ENCODE measurements at regions not wholly inside any gene's neighbourhood (a gene's known extent, or its start where the extent isn't known, plus 50 kb on each side); places are given as distances from the start of the nearest gene placed in this dataset.
"Not testable (repeated sequence)": the region's sequence is repeated elsewhere in the genome, so short reads cannot be mapped to it uniquely, and the experiment has no call there.

DNA sequence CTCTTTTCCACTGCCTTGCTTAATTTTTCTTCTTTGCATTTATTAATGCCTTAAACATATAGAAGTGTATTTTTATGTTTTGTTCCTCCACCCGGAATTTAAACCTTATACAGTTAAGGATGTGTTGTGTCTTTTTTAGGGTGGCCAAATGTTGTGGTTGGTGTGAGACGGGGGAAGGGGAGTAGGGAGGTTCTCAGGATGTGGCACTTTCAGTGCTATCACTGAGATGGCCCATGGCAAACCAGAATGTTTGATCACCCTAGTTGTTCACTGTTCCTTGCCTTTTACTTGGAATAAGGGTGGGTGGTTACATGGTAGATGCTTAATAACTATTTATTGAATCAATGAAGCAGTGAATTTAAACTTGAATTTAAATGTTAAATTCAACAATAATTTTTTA, 216.0 kb upstream of the SLITRK1 start:
- DNase-seq, result no peak

GRCh38 chr13:84097148-84097547, 214.9 kb upstream of the SLITRK1 start:
- DNase-seq, result no peak

DNA sequence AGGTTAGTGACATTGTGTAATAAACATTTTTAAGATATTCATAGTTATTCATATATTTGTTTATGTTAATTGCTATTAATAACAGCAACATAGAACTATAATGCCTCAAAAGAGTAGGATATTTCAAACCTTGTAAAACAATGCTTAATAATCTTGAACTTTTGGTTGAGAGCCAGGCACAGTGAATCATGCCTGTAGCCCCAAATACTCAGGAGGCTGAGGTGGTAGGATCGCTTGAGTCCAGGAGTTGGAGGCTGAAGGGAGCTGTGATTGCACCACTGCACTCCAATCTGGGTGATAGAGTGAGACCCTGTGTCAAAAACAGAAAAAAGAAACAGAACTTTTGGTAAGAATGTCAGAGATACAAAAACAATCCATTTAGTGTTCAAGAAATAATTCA, 213.9 kb upstream of the SLITRK1 start:
- no peak for DNase-seq

GRCh38 chr13:84088996-84089395, 206.7 kb upstream of the SLITRK1 start:
- no peak for DNase-seq

DNA sequence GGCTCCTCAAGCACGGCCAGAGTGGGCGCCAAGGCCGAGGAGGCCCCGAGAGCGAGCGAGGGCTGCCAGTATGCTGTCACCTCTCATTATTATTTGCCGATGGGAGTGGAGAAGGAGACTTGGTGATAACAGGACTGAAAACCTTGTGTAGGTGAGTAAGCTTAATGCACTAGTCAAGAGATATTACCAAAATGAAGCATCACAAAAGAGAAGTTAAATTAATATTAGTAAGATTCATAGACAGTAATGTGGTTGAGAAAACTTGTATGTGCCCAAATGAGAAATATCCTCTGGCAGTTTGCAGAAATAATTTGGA, 204.5 kb upstream of the SLITRK1 start:
- no peak for DNase-seq

GRCh38 chr13:84086098-84086846, 204.0 kb upstream of the SLITRK1 start:
- DNase-seq, result not testable (repeated sequence)

DNA sequence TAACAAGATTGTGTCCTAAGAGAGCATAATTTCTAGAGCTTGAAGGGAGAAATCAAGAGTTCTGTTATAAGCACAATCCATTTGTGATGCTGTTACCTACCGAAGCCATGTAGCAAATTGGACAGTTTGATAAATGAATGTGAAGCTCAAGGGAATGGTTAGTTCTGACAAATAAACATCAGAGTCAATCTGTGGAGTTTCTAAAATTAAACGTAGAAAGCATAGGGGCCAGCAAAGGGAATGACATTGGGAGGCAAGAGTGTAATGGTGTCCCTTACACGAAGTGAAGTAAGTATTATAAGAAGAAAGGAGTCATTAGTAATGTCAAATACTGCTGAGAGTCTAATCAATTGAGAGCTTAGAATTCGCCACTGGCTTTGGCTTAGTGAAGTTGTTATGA, 200.2 kb upstream of the SLITRK1 start:
- no peak for DNase-seq

GRCh38 chr13:84080748-84081530, 198.7 kb upstream of the SLITRK1 start:
- DNase-seq, result no peak

DNA sequence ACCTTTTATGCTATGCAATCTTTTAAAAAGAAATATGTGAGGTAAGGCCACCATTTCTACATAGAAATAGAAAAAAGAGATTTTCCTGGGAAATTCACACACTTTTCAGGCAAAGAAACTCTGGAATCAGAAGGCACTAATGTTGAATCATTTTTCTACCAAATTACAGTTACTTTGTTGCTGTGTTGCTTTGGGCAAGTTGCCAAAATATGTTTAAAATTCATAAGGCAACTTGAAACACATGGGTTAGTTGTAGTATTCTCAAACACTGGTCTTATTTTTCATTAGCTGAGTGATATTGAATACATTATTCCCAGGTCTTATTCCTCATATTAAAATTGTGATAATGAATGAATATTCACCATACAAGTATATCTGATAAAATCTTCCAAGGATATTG, 195.0 kb upstream of the SLITRK1 start:
- DNase-seq, result no peak

DNA sequence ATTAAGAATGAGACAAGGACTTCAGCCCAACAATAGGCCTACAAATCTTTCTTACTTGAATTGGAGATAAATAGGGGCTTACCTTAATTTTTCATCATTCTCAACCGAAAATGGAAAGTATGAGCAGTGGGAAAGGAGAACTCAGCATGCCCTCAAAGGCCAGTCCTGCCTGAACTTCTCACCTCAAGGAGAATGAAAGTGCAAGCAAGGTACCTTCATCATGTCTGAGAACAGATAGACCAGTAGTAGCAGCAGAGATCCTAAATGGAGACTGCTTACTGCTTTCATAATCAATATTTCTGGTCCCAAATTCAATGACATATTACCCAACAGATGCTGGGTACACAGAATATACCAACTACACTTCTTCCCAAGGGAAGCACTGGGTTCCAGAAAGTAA, 194.0 kb upstream of the SLITRK1 start:
- no peak for DNase-seq

DNA sequence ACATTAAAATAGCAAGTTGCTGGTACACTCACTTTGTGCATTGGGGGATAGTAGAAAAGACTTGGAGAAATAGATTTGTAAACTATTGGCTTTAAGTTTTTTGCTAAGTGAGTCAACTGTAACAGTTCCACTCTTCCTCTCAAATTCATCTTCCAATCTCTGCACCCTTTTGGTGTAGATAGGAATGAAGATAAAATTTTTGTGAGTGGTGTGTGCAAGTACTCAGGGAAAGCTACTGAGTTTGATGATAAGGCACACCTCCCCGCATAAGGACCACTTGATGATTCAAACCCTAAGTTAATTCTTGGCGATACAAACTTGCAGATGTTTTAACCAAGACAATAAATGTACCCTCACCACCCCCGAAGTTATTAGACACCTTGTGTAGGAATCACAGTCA, 168.3 kb upstream of the SLITRK1 start:
- DNase-seq, result no peak

DNA sequence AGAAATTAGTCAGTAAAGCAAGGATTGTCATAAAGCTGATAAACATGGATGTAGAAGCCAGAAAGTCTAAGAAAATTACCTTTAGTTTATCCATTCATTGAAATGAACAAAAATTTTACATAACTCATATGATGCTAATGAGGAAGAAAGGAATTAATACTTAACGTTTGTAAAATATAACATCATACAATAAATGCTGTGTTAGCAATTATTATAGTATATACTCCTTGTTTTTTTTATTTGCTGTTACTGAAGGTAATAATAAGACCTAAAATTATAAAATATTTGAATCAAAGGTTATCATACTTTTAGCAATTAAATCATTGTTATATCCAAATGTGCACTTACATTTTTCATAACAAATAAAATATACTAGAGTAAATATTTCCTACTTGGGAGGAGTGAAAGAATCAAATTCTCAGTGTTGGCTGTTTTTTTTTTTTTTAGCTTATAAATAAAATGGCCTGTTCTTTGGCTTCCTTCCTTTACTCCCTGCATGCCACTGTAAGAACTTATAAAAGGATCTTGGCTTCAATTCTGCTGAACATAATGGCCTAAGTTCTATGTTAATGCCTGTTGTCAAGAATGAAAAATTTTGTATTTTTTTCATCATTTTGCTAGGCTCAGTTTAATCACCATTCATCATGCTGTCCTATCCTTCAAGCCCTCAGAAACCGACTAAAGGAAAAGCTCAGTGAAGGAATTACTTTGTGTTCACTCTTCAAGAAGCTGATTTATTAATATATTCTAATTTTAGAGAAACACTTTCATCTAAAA, 167.4 kb upstream of the SLITRK1 start:
- no peak for DNase-seq

- no peak for DNase-seq
Observed at GRCh38 chr13:84044805-84045204, 162.5 kb upstream of the SLITRK1 start.

- DNase-seq, result no peak
Observed at GRCh38 chr13:84038001-84038400, 155.7 kb upstream of the SLITRK1 start.

- no peak for DNase-seq
Observed at GRCh38 chr13:84032116-84032515, 149.8 kb upstream of the SLITRK1 start.

DNA sequence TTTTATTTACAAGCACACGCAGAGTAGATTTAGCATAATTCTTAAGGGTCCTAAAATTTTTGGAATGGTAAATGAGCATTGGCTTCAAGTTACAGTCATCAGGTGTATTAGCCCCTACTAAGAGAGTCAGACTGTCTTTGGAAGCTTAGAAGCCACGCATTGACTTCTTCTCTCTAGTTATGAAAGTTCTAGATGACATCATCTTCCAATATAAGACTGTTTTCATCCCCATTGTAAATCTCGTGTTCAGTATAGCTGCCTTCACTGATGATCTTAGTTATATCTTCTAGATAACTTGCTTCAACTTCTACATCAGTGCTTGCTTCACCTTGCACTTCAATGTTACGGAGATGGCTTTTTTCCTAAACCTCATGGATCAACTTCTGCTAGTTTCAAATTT, 148.8 kb upstream of the SLITRK1 start:
- DNase-seq, result no peak

DNA sequence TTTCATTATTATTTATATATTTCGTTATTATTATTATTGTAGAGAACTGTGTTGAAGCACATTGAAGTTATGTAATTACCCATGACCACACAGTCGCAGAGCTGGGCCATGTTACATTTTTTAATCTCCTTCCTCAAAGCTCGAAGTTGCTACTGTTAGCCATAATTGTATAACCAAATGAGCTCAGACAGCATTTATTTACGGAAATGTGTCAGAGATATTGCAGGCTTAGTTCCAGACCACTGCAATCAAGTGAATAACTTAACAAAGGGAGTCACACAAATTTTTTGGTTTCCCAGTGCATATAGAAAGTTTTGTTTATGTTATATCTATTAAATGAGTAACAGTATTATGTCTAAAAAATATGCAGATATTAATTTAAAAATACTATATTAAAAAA, 147.1 kb upstream of the SLITRK1 start:
- no peak for DNase-seq

GRCh38 chr13:84025824-84026223, 143.6 kb upstream of the SLITRK1 start:
- DNase-seq, result no peak

- no peak for DNase-seq
Observed at GRCh38 chr13:83996415-83996814, 114.1 kb upstream of the SLITRK1 start.

- no peak for DNase-seq
Observed at GRCh38 chr13:83995930-83996329, 113.7 kb upstream of the SLITRK1 start.

DNA sequence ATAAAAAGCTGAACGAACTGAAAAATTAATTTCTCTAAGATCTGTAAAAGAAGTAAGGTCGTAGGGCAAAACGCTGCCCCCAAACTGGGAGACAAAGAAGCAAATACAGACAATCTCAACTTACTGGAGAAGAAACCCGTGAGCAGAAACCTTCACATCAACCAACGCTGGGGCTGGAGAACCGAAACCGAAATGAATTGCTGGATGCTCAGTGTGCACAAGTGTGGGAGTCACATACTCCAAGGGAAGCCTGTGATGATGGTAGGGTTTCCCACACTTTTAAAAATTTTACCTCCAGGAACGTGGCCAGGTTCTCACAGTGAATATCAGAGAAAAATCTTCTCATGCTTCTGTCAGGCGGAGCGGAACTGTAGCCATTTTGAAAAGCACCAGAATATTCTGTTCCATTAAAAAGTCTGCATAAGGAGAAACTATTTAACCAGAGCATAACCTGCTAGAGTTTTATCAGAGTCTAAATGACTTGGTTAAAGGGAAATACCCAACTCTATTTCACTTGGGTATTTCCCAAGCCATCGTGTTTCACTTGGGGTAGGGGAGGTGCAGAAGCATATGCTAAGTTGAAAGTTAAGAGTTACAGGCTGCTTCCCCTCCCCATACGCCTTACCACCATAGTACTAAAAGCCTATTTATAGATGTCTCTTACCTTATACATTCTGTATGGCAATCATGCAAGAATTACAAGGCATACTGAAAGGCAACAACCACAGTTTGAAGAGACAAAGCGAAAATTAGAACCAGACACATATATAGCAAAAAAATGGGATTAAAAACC, 110.5 kb upstream of the SLITRK1 start:
- DNase-seq, result no peak

GRCh38 chr13:83987394-83987793, 105.1 kb upstream of the SLITRK1 start:
- DNase-seq, result no peak

DNA sequence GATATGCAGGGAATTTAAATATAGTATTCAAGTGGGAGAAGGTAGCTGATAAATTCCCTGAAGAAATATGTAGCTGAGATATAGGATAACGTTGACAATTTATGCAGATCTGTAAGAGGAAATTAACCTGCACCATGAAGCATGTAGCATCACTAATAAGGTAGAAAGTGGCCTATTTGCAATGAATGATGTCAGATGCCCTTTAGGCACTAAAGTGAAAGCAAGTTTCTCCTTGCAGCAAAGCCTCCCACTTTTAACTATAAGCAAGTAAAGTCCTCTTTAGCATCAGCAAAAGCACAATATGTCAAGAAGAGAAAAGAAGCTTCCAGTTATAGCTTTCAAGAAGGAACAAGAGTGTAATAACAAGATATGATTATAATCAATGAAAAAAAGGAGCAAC, 102.5 kb upstream of the SLITRK1 start:
- no peak for DNase-seq
